ENCODE measurements at regions not wholly inside any gene's neighbourhood (a gene's known extent, or its start where the extent isn't known, plus 50 kb on each side); places are given as distances from the start of the nearest gene placed in this dataset.

DNA sequence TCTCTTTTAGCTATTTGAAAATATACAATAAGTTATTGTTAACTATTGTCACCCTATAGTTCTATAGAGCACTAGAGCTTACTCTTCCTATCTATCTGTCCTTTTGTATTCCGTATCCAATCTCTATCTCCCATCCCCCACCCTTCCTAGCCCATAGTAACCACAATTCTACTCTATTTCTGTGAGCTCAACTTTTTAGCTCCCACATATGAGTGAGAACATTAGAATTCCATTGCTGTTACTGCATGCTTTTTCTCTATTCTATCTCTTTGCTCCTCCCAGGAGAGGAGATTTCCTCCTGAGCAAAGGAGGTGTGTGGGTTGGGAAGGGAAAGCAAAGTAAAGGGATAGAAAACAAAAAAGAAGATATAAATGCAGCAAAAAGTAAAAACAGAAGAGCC lies 105.6 kb upstream of the SLC4A7 start:
- no peak for DNase-seq

DNA sequence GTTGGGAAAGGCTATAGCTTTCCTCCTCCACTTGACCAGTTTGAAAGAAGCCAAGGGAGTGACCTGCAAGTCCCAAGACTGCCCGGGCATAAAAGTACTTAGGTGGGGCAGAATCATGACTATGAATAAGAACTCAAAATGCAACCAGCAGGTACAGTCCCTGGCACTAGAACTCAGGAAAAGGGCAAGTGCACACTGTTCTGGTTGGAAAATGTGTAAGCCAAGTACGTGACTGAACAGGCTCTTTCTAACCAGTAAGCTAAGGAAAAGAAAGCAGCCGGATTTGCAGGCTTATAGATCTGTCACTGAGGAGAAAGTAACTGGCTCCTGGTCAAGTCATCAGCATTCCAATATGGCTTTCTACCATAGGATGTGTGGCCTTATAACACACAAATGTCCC lies 101.2 kb upstream of the SLC4A7 start:
- no peak for DNase-seq

DNA sequence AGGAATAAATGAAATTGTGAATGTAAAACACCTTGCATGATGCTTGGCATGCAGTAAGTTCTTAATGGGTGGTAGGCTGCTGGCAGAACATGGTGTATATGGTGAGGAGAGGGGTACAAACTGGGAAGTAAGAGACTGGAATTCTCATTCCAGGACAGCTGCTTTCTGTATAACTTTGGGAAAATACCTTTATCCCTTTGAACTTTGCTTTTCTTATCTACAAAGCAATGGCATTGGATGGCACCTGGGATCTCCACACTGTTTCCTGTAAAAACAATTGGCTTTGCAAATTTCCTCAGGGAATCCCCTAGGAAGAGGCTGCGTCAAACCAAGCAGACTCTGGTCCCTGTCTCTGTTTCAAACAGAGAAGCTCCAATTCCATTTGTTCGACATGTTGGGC lies 100.7 kb upstream of the SLC4A7 start:
- DNase-seq = no peak

DNA sequence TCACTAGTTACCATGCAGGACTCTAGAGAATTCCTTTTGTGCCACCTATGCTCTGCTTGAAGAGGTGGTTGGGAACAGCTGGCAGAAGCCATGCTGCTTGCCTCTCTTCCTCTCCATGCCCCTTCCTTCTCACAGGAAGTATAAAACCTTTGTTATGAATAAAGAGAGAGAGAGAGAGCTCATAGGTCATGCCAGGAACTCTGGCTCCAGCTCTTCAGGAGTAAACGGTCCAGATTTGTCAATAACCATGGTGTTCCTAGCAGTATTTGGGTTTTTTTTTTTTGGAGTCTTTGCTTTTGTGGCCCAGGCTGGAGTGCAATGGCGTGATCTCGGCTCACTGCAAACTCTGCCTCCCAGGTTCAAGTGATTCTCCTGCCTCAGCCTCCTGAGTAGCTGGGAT lies 97.7 kb upstream of the SLC4A7 start:
- DNase-seq = no peak

DNA sequence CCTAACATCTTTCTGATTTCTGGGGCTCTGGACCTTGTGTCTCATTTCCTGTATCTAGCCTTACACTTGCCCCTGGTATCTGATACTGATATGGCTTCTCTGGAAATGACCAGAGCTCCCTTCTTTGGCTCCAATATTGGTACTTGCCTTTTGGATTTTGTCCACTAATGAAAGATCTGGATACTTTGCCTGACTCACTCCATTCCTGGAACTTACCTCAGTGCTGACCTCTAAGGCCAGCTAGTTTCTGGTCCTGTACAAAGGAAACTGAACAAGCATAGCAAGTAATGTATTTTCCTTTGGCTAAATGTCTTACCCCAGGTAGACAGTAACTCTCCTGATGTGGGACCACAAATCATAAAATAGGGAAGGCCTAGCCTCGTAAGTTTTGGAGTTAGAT lies 93.8 kb upstream of the SLC4A7 start:
- no peak for DNase-seq

DNA sequence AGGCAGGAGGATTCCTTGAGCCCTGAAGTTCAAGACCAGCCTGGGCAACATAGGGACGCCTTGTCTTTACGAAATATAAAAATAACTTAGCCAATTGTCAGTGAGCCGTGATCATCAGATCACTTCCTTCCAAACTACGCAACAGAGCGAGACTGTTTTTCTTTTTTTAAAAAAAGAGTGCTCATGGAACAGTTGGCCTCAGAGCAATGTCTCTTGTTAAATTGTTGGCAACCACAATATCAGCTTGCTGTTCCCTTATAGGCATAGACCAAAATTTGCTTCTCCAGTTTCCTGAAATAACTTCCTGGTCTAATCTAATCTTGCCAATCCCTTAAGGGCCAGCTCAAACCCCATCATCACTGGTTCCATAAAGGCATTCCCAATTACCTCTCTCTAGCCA lies 93.3 kb upstream of the SLC4A7 start:
- no peak for DNase-seq

DNA sequence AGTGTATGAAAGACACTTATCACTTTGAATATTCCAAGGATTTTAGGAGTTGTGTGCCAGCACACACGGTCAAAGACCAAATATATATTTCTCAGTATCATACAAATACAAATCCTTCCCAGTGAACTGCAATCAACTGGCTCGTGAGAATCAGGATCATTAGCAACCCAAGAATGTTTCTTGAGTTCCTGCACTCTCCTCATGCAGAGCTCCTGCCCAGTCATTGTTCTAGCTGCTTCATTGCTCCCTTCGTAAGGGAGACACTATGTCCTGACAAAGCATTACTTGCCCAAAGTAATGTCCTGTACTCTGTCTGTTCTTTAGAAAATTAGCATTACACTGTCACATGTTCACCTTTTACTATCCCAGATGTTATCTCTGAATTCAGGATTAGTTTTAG lies 92.0 kb upstream of the SLC4A7 start:
- no peak for DNase-seq

DNA sequence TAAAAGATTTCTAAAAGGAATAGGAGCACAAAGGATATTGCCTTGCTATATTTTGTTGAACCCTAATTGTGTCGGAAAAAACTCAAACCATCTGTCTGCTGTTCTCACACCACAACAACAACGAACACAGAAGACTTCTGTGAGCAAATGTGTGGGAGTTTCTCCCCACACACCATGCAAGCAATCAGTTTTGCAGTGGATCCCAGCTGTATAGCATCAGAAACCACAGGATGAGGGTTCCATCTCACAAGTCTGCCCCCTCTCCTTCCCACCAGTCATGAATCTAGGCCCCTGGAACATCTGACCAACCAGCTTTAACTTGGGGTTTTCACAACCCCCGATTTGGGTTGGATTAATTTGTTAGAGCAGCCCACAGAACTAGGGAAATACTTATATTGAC lies 91.3 kb upstream of the SLC4A7 start:
- no peak for DNase-seq

DNA sequence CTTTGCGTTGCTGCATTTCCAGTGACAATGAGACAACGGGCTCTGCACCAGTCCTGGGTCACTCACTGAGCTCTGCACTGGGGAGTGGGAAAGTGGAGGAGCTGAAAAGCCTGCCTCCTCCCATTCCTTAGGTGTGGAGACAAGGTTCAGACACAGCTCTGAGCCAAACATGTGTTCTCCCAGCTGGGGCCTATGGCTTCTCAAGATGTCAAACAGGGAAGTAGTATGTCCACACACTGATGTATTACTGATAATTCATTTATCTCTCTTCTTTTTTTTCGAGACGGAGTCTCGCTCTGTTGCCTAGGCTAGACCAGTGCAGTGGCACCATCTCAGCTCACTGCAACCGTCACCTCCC lies 90.2 kb upstream of the SLC4A7 start:
- no peak for DNase-seq

DNA sequence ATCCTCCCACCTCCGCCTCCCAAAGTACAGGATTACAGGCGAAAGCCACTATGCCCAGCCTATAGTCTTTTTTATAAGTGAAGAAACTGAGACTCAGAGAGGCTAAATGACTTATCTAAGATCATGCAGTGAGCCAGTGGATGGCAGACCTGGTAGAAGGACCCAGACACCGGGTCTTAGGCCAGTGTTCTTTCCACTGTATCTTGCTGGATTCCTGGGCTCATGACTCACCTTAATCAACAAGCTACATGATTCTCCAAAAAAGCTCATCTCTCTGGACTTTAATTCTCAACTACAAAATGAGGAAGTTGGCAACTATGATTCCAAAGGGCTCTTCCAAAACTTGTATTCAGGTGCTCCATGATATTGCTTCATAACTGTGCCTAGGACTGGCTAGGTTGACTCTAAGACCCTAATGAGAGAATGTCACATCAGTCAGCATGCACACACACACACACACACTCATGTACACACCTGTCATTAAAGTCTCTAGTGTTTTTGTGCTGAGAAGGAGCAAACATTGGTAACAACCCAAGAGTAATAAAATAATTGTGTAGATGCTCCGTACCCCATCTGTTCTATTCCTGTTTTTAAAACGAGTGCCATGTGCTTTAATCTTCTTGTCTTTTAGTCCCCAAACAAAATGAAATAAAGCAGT lies 89.7 kb upstream of the SLC4A7 start:
- DNase-seq = no peak

DNA sequence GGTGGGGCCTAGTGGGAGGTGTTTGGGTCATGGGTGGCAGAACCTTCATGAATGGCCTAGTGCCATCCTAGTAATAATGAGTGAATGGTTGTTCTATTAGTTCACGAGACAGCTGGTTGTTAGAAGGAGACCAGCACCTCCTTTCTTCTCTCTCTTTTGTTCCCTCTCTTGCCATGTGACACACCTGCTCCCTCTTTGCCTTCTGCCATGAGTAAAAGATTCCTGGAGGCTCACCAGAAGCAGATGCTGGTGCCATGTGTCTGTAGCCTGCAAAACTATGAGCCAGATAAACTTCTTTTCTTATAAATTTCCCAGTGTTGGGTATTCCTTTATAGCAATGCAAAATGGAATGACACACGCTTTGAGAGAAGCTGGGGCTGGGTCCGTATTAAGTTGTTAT lies 89.0 kb upstream of the SLC4A7 start:
- DNase-seq = no peak

DNA sequence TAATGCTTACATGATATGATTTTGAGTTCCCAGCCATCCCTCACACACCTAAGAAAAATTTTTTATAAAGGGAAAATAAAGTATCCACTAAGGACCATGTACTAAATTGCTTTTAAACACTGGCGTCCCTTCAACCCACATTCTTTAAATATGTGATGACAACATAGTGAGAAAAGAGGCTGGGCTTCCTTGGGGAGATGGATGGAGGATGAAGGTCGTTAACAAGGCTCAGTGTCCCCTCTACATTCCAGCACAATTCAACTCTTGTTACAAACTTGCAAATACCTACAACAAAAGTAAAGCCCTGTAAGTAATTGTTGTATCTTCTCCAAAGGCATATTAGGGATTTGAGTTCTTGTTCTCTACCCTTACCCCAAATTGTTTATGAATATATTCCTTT lies 87.2 kb upstream of the SLC4A7 start:
- DNase-seq = no peak

DNA sequence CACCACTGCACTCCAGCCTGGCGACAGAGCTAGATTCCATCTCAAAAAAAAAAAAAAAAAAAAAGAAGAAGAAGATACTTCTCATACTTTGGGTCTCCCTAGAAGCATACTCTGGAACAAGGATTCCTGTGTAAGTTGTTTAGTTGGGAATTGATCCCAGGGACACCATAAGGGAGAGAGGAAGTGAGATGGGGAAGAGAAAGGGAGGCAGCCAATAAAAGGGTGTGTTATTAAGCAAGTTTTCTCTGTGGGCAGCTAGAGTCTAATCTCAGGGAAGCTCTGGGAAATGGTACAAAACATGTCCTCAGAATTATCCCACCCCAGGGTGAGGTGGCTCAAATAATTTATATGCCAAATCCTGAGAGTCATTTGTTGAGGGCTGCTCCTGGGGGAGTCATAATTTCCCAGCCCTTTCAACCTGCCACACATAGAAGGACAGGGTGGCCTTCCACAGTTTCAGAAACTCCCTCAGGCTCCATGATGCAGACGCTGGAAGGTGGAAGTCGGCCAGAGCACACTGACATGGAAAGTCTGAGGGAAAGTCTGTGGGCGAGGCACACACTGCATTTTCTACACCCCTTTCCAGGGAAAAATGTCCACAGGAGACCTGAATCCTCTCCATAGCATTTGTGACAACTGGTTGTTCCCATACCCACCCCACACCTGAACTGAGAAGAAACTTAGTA lies 86.4 kb upstream of the SLC4A7 start:
- DNase-seq = no peak

DNA sequence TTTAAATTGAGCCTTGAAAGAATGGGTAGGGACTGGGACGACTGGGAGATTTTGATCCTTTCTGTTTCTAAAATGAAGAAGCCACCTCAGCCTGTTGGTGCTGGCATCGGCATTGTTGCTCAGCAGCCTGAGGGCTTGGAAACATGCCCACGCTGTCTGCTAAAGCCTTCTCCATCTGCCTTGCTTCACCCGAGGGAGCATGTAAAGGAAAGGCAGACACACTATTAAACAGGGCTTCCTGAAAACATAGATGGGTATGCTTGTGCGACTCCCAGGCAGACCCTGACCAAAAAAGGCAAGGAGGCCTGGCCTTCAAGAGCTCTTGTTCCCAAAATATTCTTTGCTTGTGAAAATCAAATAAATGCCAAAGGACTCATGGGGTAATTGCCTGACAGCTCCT lies 84.2 kb upstream of the SLC4A7 start:
- no peak for DNase-seq

DNA sequence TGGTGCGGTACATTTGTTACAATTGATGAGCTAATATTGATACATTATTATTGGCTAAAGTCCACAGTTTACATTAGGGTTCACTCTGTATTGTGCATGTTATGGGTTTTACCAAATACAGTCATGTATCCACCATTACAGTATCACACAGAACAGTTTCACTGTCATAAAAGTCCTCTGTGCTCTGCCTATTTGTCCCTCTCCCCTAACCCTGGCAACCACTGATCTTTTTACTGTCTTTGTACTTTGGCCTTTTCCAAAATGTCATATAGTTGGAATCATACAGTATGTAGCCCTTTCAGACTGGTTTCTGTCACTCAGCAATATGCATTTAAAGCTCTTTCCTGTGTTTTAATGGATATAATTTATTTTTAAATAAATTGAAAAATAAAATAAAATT lies 83.1 kb upstream of the SLC4A7 start:
- no peak for DNase-seq

DNA sequence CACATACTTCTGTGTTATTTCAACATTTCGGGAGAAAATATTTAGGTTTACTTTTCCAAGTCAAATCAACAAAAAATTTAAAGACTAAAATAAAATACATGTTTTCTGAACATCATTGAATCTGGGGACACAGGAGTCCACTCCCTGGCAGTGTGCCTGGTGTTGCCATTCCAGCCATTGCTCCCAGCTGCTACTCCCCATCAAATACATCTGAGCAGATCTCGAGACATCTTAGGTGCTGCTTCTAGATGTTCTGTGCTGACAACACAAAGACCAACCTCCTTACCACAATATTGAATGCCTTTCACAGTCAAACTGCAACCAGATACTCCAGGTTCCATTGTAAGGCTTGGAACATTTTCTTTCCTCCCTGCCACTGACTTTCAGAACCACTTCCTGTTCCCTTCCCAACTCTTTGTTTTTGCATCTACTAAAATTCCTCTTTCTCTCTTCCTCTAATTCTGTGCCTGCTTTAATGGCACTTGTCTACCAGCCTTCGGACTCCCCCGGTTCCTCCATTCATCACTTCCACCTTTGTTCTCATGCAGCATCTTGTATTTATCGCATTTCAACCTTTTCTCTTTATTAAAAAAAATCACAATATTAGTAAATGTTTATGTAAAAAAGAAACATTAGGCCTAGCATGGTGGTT lies 81.1 kb upstream of the SLC4A7 start:
- no peak for DNase-seq

DNA sequence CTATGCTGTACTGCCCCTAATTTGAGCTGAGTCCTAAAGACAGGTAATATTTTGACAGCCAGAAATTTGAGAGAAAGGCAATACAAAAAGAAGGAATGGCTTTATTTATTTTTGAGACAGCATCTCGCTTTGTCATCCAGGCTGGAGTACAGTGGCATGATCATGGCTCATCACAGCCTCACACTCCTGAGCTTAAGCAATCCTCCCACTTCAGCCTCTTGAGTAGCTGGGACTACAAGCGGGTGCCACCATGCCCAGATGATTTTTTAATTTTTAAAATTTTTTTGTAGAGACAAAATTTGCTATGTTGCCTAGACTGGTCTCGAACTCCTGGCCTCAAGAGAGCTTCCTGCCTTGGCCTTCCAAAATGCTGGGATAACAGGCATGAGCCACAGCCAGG lies 77.4 kb upstream of the SLC4A7 start:
- no peak for DNase-seq

DNA sequence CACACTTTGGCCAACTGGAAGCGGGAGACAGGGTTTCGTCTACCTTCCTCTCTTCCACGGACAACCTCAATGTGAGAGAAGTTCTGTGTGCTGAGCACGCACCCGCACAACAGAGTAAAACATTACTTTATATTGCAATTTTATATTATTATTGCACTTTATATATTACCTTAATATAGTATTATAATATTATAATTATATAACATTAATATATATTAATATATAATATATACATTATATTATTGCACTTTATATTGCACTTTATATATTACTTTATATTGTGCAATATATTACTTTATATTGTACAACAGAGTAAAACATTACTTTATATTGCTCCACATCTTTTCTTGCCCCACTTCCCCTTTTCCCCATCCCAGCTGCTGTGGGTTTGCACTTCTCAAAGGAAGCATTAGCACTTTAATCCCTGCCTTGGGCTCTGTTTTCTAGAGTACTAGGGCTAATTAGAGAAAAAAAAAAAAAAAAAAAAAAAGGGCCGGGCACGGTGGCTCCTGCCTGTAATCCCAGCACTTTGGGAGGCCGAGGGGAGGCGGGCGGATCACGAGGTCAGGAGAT lies 76.4 kb upstream of the SLC4A7 start:
- DNase-seq = no peak

DNA sequence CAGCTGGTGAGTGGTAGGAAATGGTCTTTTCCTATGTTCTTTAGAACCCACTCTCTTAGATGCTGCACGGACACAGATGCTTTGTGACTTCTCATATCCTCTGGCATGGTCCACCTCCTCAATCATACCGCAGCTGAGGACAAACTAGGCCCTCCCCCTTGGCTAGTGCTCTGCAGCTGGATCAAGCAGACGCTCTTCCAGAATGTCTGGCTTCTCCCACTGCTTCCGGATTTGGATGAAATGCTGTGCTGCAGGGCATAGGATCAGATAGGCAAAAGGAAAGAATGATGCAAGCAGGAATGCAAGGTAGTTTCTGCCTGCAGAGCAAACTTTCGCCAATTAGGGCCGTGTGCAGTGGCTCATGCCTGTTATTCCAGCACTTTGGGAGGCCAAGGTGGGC lies 75.7 kb upstream of the SLC4A7 start:
- no peak for DNase-seq

DNA sequence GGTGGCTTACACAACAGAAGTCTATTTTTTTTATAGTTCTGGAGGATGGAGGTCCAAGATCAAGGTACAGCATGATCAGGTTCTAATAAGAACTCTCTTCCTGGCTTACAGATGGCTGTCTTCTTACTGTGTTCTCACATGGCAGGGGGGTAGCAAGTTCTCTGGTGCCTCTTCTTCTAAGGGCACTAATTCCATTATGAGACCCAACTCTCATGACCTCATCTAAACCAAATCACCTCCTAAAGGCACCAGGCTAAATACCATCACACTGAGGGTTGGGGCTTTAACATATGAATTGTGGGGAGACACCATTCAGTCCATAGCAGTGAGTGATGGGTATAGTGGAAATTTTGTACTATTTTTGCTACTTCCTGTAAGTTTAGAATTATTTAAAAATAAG lies 75.2 kb upstream of the SLC4A7 start:
- DNase-seq = no peak

DNA sequence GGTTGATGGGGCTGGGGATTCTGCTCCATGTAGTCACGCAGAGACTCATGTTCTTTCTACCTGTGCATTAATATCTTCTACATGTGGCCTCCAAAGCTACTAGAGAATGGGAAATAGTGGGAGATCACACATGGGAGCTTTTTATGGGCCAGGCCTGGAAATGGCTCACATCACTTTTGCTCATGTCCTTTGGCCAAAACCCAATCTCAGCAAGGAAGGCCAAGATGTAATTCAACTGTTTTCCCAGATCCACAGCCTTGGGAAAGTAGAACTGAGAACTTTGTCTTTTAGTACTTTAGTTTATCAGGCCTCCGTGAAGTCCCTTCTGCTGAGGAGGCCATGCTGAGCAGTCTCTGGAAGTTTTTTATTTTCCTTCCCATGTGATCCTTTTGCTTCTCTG lies 73.2 kb upstream of the SLC4A7 start:
- no peak for DNase-seq

DNA sequence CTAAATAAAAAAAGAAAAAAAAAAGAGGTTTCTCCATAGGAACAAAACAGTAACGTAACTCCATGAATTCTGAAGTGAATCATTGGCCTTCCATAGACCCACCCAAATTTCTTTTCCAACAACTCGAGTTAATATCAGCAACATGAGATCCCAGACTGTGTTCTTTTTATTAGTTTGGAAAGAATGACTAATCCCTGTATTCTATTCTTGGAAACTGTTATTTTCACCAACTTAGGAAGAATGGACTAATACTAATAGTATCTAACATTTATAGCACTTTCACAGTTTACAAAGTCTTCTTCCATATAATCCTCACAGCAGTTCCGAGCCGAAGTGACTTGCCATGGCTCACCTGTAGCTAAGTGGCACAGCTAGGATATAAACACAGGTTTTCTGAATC lies 72.7 kb upstream of the SLC4A7 start:
- no peak for DNase-seq

DNA sequence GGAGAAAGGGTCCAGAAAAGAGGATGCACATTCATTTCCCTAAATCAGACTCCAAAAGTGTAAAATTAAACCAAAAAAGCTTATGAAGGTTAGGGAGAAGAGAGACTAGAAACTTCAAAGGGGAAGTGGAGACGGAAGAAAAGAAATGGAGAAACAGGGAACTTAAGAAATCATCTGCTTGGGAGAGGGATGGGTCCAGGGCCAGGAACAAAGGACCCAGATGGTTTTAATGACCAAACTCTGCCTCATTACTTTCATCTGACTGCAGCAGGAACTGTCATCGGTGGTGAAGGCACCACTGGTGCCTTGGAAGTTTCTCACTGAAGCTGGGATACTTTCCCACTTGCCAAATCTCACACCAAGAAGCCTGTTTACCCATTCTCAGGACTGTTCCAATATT lies 70.5 kb upstream of the SLC4A7 start:
- DNase-seq = no peak

DNA sequence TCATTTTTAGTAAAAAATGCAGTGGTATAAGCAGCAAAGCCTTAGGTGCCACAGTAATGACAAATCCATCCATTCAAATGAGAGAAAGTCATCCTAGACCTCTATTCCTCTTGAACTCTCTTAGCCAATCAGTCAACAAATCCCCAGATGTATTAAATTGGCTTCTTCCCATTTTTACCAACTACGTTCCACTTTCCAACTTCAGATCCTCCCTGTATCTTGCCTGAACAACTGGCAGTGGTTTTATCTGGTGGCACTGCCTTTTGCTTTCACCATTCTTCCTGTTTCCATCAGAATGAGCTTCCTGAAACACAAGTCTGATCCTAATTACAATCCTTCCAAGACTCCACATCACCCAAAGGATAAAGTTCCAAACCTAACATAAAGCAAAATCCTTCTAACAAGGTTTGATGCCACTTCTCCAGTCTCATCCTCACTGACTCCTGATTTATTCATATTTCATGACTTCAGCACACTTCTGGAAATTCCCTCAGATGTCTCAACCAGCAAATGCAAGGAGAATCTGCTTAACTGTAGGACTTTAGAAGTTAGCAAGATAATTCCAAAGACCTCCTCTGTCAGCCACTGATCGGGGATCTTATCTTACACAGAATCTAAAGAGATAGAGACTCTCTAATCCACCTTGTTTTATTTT lies 69.8 kb upstream of the SLC4A7 start:
- no peak for DNase-seq

Measured in activated CD4-positive, alpha-beta T cell treated with anti-CD3 and anti-CD28 coated beads, Interleukin-2, amount 50 U/mL, for 16 hours (primary cell).